HCT116 (cell line): ENCODE measurements at regions not wholly inside any gene's neighbourhood (a gene's known extent, or its start where the extent isn't known, plus 50 kb on each side); places are given as distances from the start of the nearest gene placed in this dataset.

Experiments
- ATAC-seq: fragments of 200-7000 bp; cut with Tn5 transposase; 2 replicates; pipeline ENCODE4 v1.9.1; 2020; ENCODE audit warnings: mild to moderate bottlenecking, moderate library complexity
- BruUV-seq: library from RNA; stranded (reverse); fragments of 400-500 nt; replicated peaks from 2 replicates; lab custom pipeline; 2021; lab: Mats Ljungman, UMichigan
- CTCF ChIA-PET: fragments of 300-600 bp; sonication (Branson Sonifier 250); formaldehyde crosslinking; loops from one replicate; lab custom pipeline; 2021; ENCODE audit warnings: antibody characterized with exemption; lab: Charles Lee
- POLR2A ChIA-PET: fragments of 300-600, 350-600 bp; sonication (Branson Sonifier 250); formaldehyde crosslinking; loops from one replicate; lab custom pipeline; 2021; ENCODE audit warnings: antibody characterized with exemption; lab: Charles Lee
- RAD21 ChIA-PET, 2 experiments: fragments of 300-600 bp; sonication (Branson Sonifier 250); formaldehyde crosslinking; loops; one replicate each; lab custom pipeline; 2023; ENCODE audit warnings: low total read pairs in 2 of 2; ENCODE audit not compliant: uncharacterized antibody in 2 of 2, unreplicated experiment in 2 of 2, low non-redundant PET in 1 of 2; lab: Charles Lee
- DNase-seq: peaks from one replicate; pipeline ENCODE4 v3.0.0-alpha.2; 2010; ENCODE audit warnings: low read depth, low spot score
- H2AFZ ChIP-seq: fragments of 200-600 bp; shearing (Covaris generic), sonication (generic); 2 replicates; pipeline ENCODE4 v1.6.1; 2017; ENCODE audit warnings: low read depth, mixed run types, mixed read lengths, antibody characterized with exemption, low read length; ENCODE audit not compliant: poor library complexity, severe bottlenecking
- H3K27ac ChIP-seq: 2 replicates; pipeline ENCODE4 v1.5.1; 2012; ENCODE audit warnings: low read depth, low read length
- H3K27me3 ChIP-seq: fragments of 200-600 bp; sonication (generic); 2 replicates; pipeline ENCODE4 v1.6.1; 2016; ENCODE audit warnings: mixed run types, low read length, mixed read lengths; ENCODE audit not compliant: insufficient read depth
- H3K36me3 ChIP-seq, 2 experiments: fragments of 200-500 bp in 1 of 2; fragments of 200-600 bp in 1 of 2; sonication (Bioruptor generic) in 1 of 2; sonication (generic) in 1 of 2; 2 replicates each; pipeline versions ENCODE4 v1.5.1 to v1.6.1; 2014 to 2016; ENCODE audit warnings: low read length in 2 of 2, inconsistent platforms in 1 of 2, mixed read lengths in 1 of 2, mixed run types in 1 of 2; ENCODE audit not compliant: insufficient read depth in 2 of 2, control insufficient read depth in 1 of 2
- H3K4me1 ChIP-seq, 2 experiments: fragments of 200-600 bp in 1 of 2; sonication (generic) in 1 of 2; 2 replicates each; pipeline versions ENCODE4 v1.5.1 to v1.6.1; 2012 to 2017; ENCODE audit warnings: low read length in 2 of 2, inconsistent platforms in 1 of 2, mild to moderate bottlenecking in 1 of 2, mixed read lengths in 1 of 2, mixed run types in 1 of 2, moderate library complexity in 1 of 2; ENCODE audit not compliant: insufficient read depth in 2 of 2, control insufficient read depth in 1 of 2
- H3K4me2 ChIP-seq: fragments of 200-600 bp; sonication (generic); 2 replicates; pipeline ENCODE4 v1.6.1; 2017; ENCODE audit warnings: mixed run types, low read length, mixed read lengths
- H3K4me3 ChIP-seq, 2 experiments: fragments of 200-600 bp in 1 of 2; sonication (generic) in 1 of 2; replicated peaks in 1 of 2; 2 replicates each; pipeline ENCODE4 v1.5.1; 2011 to 2016; ENCODE audit warnings: low read length in 2 of 2, control low read depth in 1 of 2, low read depth in 1 of 2, mild to moderate bottlenecking in 1 of 2, mixed read lengths in 1 of 2, mixed run types in 1 of 2
- H3K79me2 ChIP-seq: fragments of 200-600 bp; sonication (generic); 2 replicates; pipeline ENCODE4 v1.6.1; 2017; ENCODE audit warnings: mild to moderate bottlenecking, mixed run types, low read length, moderate library complexity, mixed read lengths; ENCODE audit not compliant: insufficient read depth
- H3K9ac ChIP-seq: fragments of 200-600 bp; sonication (generic); 2 replicates; pipeline ENCODE4 v1.6.1; 2016; ENCODE audit warnings: low read length, mixed read lengths
- H3K9me2 ChIP-seq: fragments of 200-600 bp; sonication (generic), shearing (Covaris generic); 2 replicates; pipeline ENCODE4 v1.6.1; 2017; ENCODE audit warnings: mixed run types, mild to moderate bottlenecking, moderate library complexity; ENCODE audit not compliant: insufficient read depth
- H3K9me3 ChIP-seq, 2 experiments: fragments of 200-500 bp in 1 of 2; fragments of 200-600 bp in 1 of 2; sonication (Bioruptor generic) in 1 of 2; sonication (generic) in 1 of 2; 2 replicates each; pipeline ENCODE4 v1.6.1; 2014 to 2017; ENCODE audit warnings: low read length in 2 of 2, mixed read lengths in 2 of 2, inconsistent platforms in 1 of 2, low read depth in 1 of 2, mild to moderate bottlenecking in 1 of 2, mixed run types in 1 of 2, moderate library complexity in 1 of 2; ENCODE audit not compliant: control insufficient read depth in 1 of 2, insufficient read depth in 1 of 2
- H4K20me1 ChIP-seq: fragments of 200-600 bp; sonication (generic), shearing (Covaris generic); 2 replicates; pipeline ENCODE4 v1.6.1; 2017; ENCODE audit warnings: mixed run types, mild to moderate bottlenecking, moderate library complexity; ENCODE audit not compliant: insufficient read depth
- CEBPB ChIP-seq: IDR thresholded peaks from 2 replicates; pipeline ENCODE4 v1.6.1; 2012; ENCODE audit warnings: low read depth
- CTCF ChIP-seq, 3 experiments: fragments of 200-600 bp in 1 of 3; sonication (generic) in 1 of 3; IDR thresholded peaks in 2 of 3; conservative IDR thresholded peaks in 1 of 3; 2 replicates each; pipeline ENCODE4 v1.5.1; 2012 to 2017; ENCODE audit warnings: low read depth in 2 of 3, low read length in 2 of 3, antibody characterized with exemption in 1 of 3, borderline replicate concordance in 1 of 3, control low read depth in 1 of 3, mild to moderate bottlenecking in 1 of 3, mixed read lengths in 1 of 3, mixed run types in 1 of 3, moderate library complexity in 1 of 3; ENCODE audit not compliant: insufficient read depth in 1 of 3
- EGR1 ChIP-seq: IDR thresholded peaks from 2 replicates; pipeline ENCODE4 v1.6.1; 2012; ENCODE audit warnings: low read depth
- ELF1 ChIP-seq: IDR thresholded peaks from 2 replicates; pipeline ENCODE4 v1.6.1; 2012; ENCODE audit warnings: low read depth, borderline replicate concordance
- EZH2 ChIP-seq: fragments of 200-600 bp; sonication (generic); IDR thresholded peaks from 2 replicates; pipeline ENCODE4 v1.6.1; 2017; ENCODE audit warnings: antibody characterized with exemption, mixed run types
- EZH2phosphoT487 ChIP-seq: fragments of 200-600 bp; IDR thresholded peaks from 2 replicates; pipeline ENCODE4 v1.6.1; 2018; ENCODE audit warnings: antibody characterized with exemption, borderline replicate concordance
- FOSL1 ChIP-seq: IDR thresholded peaks from 2 replicates; pipeline ENCODE4 v1.6.1; 2012; ENCODE audit warnings: low read depth
- MAX ChIP-seq: IDR thresholded peaks from 2 replicates; pipeline ENCODE4 v1.6.1; 2012
- POLR2A ChIP-seq: IDR thresholded peaks from 2 replicates; pipeline ENCODE4 v1.7.0; 2011; ENCODE audit warnings: borderline replicate concordance; ENCODE audit not compliant: insufficient read depth, insufficient read length; ENCODE audit errors: extremely low read depth
- POLR2AphosphoS5 ChIP-seq: IDR thresholded peaks from 2 replicates; pipeline ENCODE4 v1.6.1; 2011; ENCODE audit warnings: mild to moderate bottlenecking, low read depth, low read length, moderate library complexity
- RAD21 ChIP-seq: IDR thresholded peaks from 2 replicates; pipeline ENCODE4 v1.6.1; 2012; ENCODE audit warnings: low read depth, mild to moderate bottlenecking
- REST ChIP-seq: IDR thresholded peaks from 2 replicates; pipeline ENCODE4 v1.6.1; 2012; ENCODE audit warnings: low read depth
- SP1 ChIP-seq: IDR thresholded peaks from 2 replicates; pipeline ENCODE4 v1.6.1; 2012; ENCODE audit warnings: low read depth
- TCF7L2 ChIP-seq: IDR thresholded peaks from 2 replicates; pipeline ENCODE4 v1.7.0; 2011; ENCODE audit warnings: borderline replicate concordance, inconsistent platforms; ENCODE audit not compliant: insufficient read depth, insufficient read length; ENCODE audit errors: extremely low read depth
- ZBTB33 ChIP-seq: IDR thresholded peaks from 2 replicates; pipeline ENCODE4 v1.6.1; 2011; ENCODE audit warnings: mild to moderate bottlenecking, low read length, moderate library complexity; ENCODE audit not compliant: insufficient replicate concordance; ENCODE audit errors: extremely low read depth
- ZFX ChIP-seq: fragments of 450-650 bp; IDR thresholded peaks from 2 replicates; pipeline ENCODE4 v1.6.1; 2017
- intact Hi-C: fragments of 100-400 bp; cut with micrococcal nuclease; formaldehyde crosslinking; loops from 2 replicates; pipeline ENCODE4 v1.10.0; 2022

GRCh38 chr14:106248321-106249192 lies 722.2 kb downstream of the TMEM121 start:
- H3K27ac ChIP-seq: no peak overlapping the region
- H2AFZ ChIP-seq: no peak overlapping the region
- no peak overlapping the region for H3K4me2 ChIP-seq
- H4K20me1 ChIP-seq: no peaks in the 10 kb centered on the region
- no peak overlapping the region for H3K4me3 ChIP-seq
- H3K9ac ChIP-seq: no peak overlapping the region
- H3K9me2 ChIP-seq: no peaks in the 10 kb centered on the region
- no peaks in the 10 kb centered on the region for H3K27me3 ChIP-seq
- intact Hi-C loops: no loop called here
- H3K79me2 ChIP-seq: no peaks in the 10 kb centered on the region
- no peak for DNase-seq
- H3K36me3 ChIP-seq: no peaks in the 10 kb centered on the region
- no peak for TF ChIP-seq POLR2A
- TF ChIP-seq MAX: no peak
- no peak for TF ChIP-seq REST
- TF ChIP-seq EZH2phosphoT487: no peak
- TF ChIP-seq SP1: no peak
- TF ChIP-seq CEBPB: no peak
- no peak for TF ChIP-seq CTCF (IDR thresholded peaks at IDR 0.05 in 2 of 3, conservative IDR thresholded peaks at IDR 0.05 in 1 of 3; ENCODE audit: borderline replicate concordance in 1 of 3, insufficient read depth in 1 of 3, low read depth in 2 of 3, low read length in 2 of 3)
- TF ChIP-seq RAD21: no peak
- TF ChIP-seq ELF1: no peak
- TF ChIP-seq EGR1: no peak
- TF ChIP-seq FOSL1: no peak
- TF ChIP-seq ZFX: no peak
- no peak for TF ChIP-seq ZBTB33
- TF ChIP-seq POLR2AphosphoS5: no peak
- TF ChIP-seq EZH2: no peak
- TF ChIP-seq TCF7L2: no peak
- CTCF ChIA-PET: no interaction called here
- no TSS peak for BruUV-seq
- no peak for ATAC-seq
- RAD21 ChIA-PET: no interaction called here
- H3K4me1 ChIP-seq: no peaks in the 10 kb centered on the region
- H3K9me3 ChIP-seq: no peaks in the 10 kb centered on the region
- POLR2A ChIA-PET: no interaction called here
